ENCODE measurements at regions not wholly inside any gene's neighbourhood (a gene's known extent, or its start where the extent isn't known, plus 50 kb on each side); places are given as distances from the start of the nearest gene placed in this dataset.
"Not testable (repeated sequence)": the region's sequence is repeated elsewhere in the genome, so short reads cannot be mapped to it uniquely, and the experiment has no call there.

DNA sequence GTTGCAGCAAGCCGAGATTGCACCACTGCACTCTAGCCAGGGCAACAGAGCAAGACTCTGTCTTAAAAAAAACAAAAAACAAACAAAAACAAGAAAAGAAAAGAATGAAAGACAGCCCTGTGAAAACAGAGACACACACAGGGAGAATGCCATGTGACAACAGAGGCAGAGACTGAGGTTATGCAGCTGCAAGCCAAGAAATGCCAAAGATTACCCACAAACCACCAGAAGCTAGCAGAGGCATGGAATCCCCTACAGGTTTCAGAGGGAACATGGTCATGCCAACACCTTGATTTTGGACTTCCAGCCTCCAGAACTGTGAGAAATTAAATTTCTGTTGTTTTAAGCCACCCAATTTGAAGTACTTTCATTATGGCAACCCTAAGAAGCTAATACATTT is 138.5 kb downstream of the MRPL57 start:
- ATAC-seq: not testable (repeated sequence)

GRCh38 chr13:21316376-21316775 is 139.9 kb downstream of the MRPL57 start:
- ATAC-seq (no peak), DNase-seq (ENCODE audit: low spot score) (no peak)

More for the DNA sequence above, 138.5 kb downstream of the MRPL57 start:
- not testable (repeated sequence) for DNase-seq (ENCODE audit: low spot score)

- no peak for DNase-seq (ENCODE audit: low spot score)
- no peak for ATAC-seq
These were observed 140.1 kb downstream of the ZDHHC20 start for GRCh38 chr13:21318891-21319532.

GRCh38 chr13:21319869-21320641 is 139.0 kb downstream of the ZDHHC20 start:
- no peak for ATAC-seq
- DNase-seq (ENCODE audit: low spot score): no peak

- no peak for DNase-seq (ENCODE audit: low spot score)
- no peak for ATAC-seq
These were observed 138.5 kb downstream of the ZDHHC20 start for GRCh38 chr13:21320642-21321034.

GRCh38 chr13:21321269-21321668 is 137.8 kb downstream of the ZDHHC20 start:
- DNase-seq (ENCODE audit: low spot score) (no peak), ATAC-seq (no peak)

DNA sequence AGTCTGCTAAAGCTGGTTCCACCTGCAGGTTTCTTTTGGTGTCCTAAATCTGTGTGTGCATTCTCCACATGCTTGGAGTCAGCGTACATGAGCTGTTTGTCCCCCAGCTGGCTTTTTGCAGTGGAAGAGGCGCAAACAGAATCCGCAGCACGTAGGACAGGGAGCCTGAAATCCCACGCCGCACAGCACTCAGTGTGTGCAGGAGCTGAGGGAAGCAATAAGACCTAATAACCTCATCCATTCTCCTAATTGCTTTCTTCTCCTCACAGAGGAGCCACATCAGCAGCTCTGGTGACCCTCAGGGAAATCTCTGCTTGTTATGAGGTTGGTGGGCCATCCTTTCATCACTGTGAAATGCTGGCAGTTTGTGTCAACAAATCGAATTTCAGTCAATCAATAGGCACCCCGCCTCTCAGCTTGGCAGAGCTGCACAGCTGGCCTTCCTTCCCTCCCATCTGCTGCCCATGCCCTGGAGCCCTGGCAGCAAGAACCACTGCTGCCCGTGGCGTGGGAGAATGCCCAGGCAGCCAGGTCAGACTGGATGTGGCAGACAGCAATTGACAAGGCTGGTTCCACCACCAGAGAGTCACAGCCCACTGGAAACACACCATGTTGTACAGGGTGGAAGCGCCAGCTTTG is 136.7 kb downstream of the ZDHHC20 start:
- ATAC-seq: no peak
- no peak for DNase-seq (ENCODE audit: low spot score)
